SK-N-MC (cell line): ENCODE measurements at regions not wholly inside any gene's neighbourhood (a gene's known extent, or its start where the extent isn't known, plus 50 kb on each side); places are given as distances from the start of the nearest gene placed in this dataset.

Experiments
- DNase-seq: peaks from one replicate; pipeline ENCODE4 v3.0.0-alpha.2; 2011; ENCODE audit warnings: low read depth, low spot score
- H3K27ac ChIP-seq: fragments of 200-600 bp; sonication (generic); 2 replicates; pipeline ENCODE4 v1.5.1; 2016; ENCODE audit warnings: mixed run types
- H3K36me3 ChIP-seq: fragments of 200-600 bp; sonication (generic); 2 replicates; pipeline ENCODE4 v1.6.1; 2017; ENCODE audit warnings: antibody characterized with exemption, low read length, mixed read lengths; ENCODE audit not compliant: insufficient read depth
- H3K4me3 ChIP-seq: fragments of 200-600 bp; sonication (generic); 2 replicates; pipeline ENCODE4 v1.5.1; 2016
- H3K9ac ChIP-seq: fragments of 200-600 bp; sonication (generic); 2 replicates; pipeline ENCODE4 v1.8.0; 2017; ENCODE audit warnings: mixed run types, mixed read lengths; ENCODE audit not compliant: insufficient read length
- H3K9me3 ChIP-seq: fragments of 200-600 bp; sonication (generic); 2 replicates; pipeline ENCODE4 v1.6.1; 2017; ENCODE audit warnings: low read depth, mild to moderate bottlenecking, antibody characterized with exemption, low read length, moderate library complexity, mixed read lengths
- EZH2 ChIP-seq: fragments of 200-600 bp; sonication (generic); IDR thresholded peaks from one replicate; pipeline ENCODE4 v1.6.1; 2017; ENCODE audit warnings: antibody characterized with exemption
- FOXP2 ChIP-seq: optimal IDR thresholded peaks from 2 replicates; pipeline ENCODE3; 2011; ENCODE audit warnings: mild to moderate bottlenecking, moderate library complexity; ENCODE audit not compliant: insufficient read depth; ENCODE audit errors: extremely low read length, control extremely low read depth
- POLR2AphosphoS5 ChIP-seq: IDR thresholded peaks from 2 replicates; pipeline ENCODE4 v1.6.1; 2012; ENCODE audit warnings: mild to moderate bottlenecking, low read depth, low read length, borderline replicate concordance

DNA sequence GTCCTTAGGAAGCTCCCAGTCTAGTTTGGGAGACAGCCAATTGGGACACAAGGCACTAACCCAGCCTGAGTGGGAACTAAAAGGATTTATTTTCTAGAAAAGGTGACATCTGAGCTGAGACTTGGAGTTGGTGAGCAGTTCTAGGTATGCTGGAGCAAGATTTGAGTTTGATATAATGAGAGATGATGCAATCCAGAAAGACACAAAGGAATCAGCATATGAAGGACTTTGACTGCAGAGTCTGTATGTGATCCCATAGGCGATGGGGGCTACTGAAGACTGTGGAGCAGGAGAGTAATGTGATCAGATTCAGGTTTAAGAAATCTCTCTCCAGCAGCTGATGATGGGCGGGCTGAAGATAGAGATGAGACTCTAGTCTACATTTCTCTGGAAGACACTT is 135.1 kb upstream of the MYCN start:
- no peak overlapping the region for H3K9ac ChIP-seq
- TF ChIP-seq FOXP2 = no peak
- no peak for TF ChIP-seq EZH2
- no peak for TF ChIP-seq POLR2AphosphoS5
- no peaks in the 10 kb centered on the region for H3K9me3 ChIP-seq
- H3K27ac ChIP-seq = no peak overlapping the region
- no peak overlapping the region for H3K4me3 ChIP-seq
- no peaks in the 10 kb centered on the region for H3K36me3 ChIP-seq
- no peak for DNase-seq

DNA sequence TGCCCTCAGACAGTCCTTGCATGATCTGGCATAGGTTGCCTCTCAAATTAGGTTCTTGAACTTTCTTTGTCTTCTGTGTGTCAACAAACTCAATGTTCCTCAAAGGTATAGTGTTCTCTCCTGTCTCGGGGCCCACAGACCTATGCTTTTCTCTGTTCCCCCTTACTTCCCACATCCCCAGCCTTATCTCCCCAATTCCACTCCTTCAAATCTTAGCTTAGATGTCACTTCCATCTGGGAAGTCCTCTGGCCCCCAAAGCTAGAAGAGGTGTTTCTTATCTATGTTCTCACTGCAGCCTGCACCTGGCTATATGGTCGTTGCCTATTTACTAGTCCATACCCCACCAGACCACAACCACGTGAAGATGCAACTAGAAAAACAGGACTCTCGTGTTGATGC is 134.6 kb upstream of the MYCN start:
- TF ChIP-seq FOXP2 = no peak
- TF ChIP-seq POLR2AphosphoS5 = no peak
- TF ChIP-seq EZH2 = no peak
- Histone ChIP-seq H3K9ac (no peak overlapping the region), H3K27ac (no peak overlapping the region), H3K36me3 (no peaks in the 10 kb centered on the region), H3K4me3 (no peak overlapping the region), H3K9me3 (no peaks in the 10 kb centered on the region)
- DNase-seq = no peak

DNA sequence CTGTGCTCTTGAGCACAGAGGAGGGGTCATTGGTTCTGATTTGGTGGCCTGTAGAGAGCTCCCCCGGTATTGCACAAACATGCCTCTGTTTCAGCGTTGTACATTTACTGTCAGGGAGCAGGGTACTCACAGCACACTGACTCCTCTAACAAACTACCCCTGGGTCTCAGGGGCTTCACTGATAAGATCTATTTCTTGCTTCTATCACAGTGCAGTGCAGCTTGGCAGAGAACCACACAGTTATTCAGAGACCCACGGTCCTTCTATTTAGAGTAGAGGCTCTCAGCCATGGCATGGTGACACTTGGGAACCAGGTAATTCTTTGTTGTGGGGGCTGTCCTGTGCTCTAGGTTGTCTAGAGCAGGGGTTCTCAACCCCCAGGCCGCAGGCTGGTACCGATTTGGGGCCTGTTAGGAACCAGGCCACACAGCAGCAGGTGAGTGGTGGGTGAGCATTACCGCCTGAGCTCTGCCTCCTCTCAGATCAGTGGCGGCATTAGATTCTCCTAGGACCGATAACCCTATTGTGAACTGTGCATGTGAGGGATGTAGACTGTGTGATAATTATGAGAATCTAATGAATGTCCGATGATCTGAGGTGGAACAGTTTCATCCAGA is 133.4 kb upstream of the MYCN start:
- Histone ChIP-seq H3K9ac (no peak overlapping the region), H3K9me3 (no peaks in the 10 kb centered on the region), H3K36me3 (no peaks in the 10 kb centered on the region), H3K27ac (no peak overlapping the region), H3K4me3 (no peak overlapping the region)
- DNase-seq = no peak
- TF ChIP-seq EZH2 (no peak), POLR2AphosphoS5 (no peak), FOXP2 (no peak)

DNA sequence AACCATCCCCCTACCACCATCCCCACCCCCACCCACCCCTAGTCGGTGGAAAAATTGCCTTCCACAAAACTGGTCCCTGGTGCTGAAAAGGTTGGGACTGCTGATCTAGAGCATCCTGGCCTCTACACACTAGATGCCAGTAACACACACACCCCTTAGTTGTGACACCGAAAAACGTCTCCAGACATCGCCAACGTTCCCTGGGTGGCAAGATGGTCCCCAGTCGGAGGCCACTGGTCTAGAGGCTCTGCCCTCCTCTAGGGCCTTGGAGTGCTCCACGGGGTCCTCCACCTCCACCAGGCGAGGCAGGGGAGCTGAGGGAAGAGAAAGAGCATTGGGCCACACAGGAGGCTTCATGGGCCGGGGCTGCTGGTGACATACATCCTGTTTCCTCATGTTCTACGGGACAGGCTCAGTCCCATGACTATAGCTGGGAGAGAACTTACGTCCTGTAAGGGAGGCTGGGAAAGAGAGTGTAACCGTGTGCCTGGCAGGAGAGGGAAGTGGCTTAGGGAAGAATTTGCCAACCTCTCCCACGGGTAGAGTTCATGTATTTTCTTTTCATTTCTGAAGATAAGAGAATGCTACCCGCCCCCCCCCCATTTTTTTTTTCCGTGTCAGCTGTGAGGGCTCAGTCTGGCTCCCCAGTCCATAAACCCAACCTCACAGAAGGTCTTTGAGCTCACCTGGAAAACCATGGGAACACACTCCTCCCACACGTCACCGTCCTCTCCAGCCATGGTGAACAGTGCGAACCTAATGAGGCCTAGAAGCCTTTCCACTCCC is 132.7 kb upstream of the MYCN start:
- TF ChIP-seq FOXP2 (no peak), POLR2AphosphoS5 (no peak), EZH2 (no peak)
- no peaks in the 10 kb centered on the region for H3K9me3 ChIP-seq
- no peak for DNase-seq
- H3K36me3 ChIP-seq = no peaks in the 10 kb centered on the region
- peak overlapping the region; percentile 89; the same call in 1 of the 2 replicates for H3K27ac ChIP-seq
- no peak overlapping the region for H3K9ac ChIP-seq
- H3K4me3 ChIP-seq = peak overlapping the region; percentile 62

DNA sequence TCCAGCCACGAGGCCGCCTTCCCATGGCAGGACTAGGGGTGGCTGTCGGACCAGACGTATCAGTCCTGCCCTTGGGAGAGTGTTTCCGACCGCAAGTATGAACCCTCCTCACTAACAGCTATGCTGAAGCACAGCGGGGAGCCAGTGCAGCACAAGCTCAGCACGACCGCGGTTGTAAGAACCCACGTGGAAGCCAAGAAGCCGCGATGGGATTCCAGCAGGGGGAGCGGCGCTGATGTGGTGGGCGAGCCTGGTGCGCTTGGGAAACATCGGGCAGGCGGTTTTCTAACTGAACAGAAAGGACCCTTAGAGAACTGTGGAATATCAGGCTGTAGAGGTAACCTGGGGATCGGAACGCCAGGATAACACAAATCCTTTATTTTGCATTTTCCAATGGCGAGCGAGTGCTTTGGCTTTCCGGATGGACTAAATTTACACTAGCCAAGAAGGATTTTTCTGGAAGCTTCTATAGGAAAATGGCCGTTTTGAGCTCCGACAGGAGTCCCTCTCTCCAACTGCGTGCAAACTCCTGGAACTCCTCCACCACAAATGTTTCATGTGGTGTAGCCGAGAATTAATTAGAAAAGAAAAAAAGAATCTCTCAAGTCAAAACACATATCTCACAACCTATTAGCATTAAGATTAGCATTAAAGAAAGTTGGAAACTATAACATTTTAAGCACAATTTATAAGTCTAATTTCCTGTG is 132.0 kb upstream of the MYCN start:
- TF ChIP-seq EZH2 (no peak), FOXP2 (peak; percentile 12)
- no peak overlapping the region for H3K9ac ChIP-seq
- H3K9me3 ChIP-seq = no peaks in the 10 kb centered on the region
- peak; percentile 52 for DNase-seq
- H3K36me3 ChIP-seq = no peaks in the 10 kb centered on the region
- peak overlapping the region; percentile 62 for H3K4me3 ChIP-seq
- H3K27ac ChIP-seq = peak overlapping the region; percentile 89

DNA sequence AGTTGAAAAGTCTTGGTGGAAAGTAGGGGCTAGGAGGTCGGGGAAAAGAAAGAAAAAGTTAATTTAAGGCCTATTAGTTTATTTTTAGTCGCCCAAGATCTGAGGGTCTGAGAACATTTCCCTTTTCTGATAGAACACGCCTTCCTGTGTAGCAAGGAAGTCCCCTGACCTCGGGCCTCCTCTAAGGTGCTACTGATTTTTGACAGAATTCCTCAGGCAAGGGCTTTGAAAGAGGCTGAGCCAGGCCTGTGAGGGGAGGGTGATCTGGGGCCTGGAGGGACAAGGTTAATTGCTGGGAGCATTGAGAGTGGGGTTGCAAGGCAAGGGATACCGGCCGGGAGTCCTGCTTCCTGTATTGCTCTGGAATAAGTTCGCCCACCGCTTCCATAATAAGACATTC is 131.4 kb upstream of the MYCN start:
- Histone ChIP-seq H3K27ac (peak overlapping the region; percentile 89), H3K36me3 (no peaks in the 10 kb centered on the region), H3K9ac (no peak overlapping the region), H3K9me3 (no peaks in the 10 kb centered on the region), H3K4me3 (peak overlapping the region; percentile 62)
- no peak for DNase-seq
- no peak for TF ChIP-seq EZH2
- TF ChIP-seq POLR2AphosphoS5 = no peak
- TF ChIP-seq FOXP2 = no peak

DNA sequence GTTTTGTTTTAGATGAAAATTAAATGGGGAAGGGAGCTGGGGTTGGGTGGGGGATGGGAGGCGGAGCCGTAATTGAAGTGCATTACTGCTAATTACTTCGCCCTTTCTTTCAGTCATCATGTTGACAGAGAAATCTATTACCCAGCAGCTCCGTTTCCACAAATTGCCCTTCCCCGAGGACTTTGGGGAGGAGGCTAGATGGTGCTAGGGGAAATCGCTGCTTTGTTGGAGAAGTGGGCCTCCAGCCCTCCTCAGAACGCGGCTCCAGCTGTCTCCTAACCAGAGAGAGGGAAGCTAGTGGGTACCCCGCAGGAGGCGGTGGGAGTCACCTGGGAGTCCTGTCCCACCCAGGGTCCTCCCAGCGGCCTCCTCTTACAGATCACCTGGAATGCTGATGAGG is 130.9 kb upstream of the MYCN start:
- peak overlapping the region; percentile 89; the same call in 1 of the 2 replicates for H3K27ac ChIP-seq
- H3K9me3 ChIP-seq = no peaks in the 10 kb centered on the region
- no peak for DNase-seq
- TF ChIP-seq FOXP2 (no peak), POLR2AphosphoS5 (no peak), EZH2 (no peak)
- no peak overlapping the region for H3K9ac ChIP-seq
- no peaks in the 10 kb centered on the region for H3K36me3 ChIP-seq
- H3K4me3 ChIP-seq = peak overlapping the region; percentile 62

DNA sequence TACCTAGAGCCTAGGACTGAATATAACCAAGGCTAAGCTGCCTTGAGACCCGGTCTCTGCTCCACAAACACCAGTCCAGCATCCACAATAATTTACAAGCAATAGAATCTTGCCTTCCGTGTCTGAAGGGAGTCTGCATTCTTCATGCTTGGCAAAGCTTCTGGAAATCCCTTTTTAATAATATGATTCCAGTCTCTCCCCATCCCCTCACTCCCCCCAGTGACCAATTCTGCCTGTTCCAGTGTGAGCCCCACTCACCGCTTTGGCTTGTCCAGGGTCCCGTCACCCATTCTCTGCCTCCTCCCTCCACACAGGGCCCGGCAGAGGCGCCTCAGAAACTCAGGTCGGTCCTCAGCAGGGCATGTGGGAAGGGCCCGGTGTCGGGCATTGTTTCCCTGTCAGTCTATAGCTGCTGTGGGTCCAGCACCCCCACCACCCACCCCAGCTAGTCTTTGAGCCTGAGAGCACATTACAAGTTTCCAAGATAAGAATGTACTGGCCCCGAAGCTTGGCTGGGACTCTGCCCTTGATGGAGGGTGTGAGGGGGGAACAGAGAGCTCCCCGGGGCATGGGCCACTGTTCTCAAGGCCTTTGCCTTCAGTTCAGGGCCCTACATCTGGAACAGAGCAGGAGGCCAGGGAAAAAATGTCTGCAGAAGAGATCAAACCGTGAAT is 129.7 kb upstream of the MYCN start:
- TF ChIP-seq EZH2 (no peak), POLR2AphosphoS5 (no peak), FOXP2 (no peak)
- no peak overlapping the region for H3K4me3 ChIP-seq
- H3K9ac ChIP-seq = no peak overlapping the region
- no peaks in the 10 kb centered on the region for H3K36me3 ChIP-seq
- DNase-seq = no peak
- H3K27ac ChIP-seq = no peak overlapping the region
- no peaks in the 10 kb centered on the region for H3K9me3 ChIP-seq
